Pancreas (tissue), 10 donors: ENCODE measurements at regions not wholly inside any gene's neighbourhood (a gene's known extent, or its start where the extent isn't known, plus 50 kb on each side); places are given as distances from the start of the nearest gene placed in this dataset.

Source experiments
- ATAC-seq, 4 donors: fragments of 200-7000 bp; cut with Tn5 transposase; one replicate each; pipeline versions ENCODE4 v1.8.0 to v1.9.1; 2020; ENCODE audit warnings: mild to moderate bottlenecking in 4 of 4, moderate library complexity in 4 of 4
- DNase-seq, 6 donors: peaks; one replicate each; pipeline ENCODE4 v3.0.0-alpha.2; 2020
- FAIRE-seq: peaks from 2 replicates; lab custom pipeline; 2012; peaks lifted over from hg19 to GRCh38; lab: Jason Lieb, UNC
- H3K27ac ChIP-seq, 4 donors: fragments of 200-600 bp; sonication (generic); 1 replicate in 3 of 4; 2 replicates in 1 of 4; pipeline versions ENCODE4 v1.5.0 to v1.8.0; 2020
- H3K27me3 ChIP-seq, 4 donors: fragments of 200-600 bp; one replicate each; pipeline ENCODE4 v1.8.0; 2021
- H3K36me3 ChIP-seq, 3 donors: fragments of 200-600 bp; sonication (generic) in 1 of 3; one replicate each; pipeline versions ENCODE4 v1.5.0 to v1.8.0; 2020 to 2021
- H3K4me1 ChIP-seq, 3 donors: fragments of 200-600 bp; one replicate each; pipeline ENCODE4 v1.8.0; 2021
- H3K4me3 ChIP-seq, 4 donors: fragments of 200-600 bp; sonication (generic) in 2 of 4; one replicate each; pipeline versions ENCODE4 v1.5.0 to v1.8.0; 2020 to 2021
- H3K9me3 ChIP-seq, 4 donors: fragments of 200-600 bp; one replicate each; pipeline ENCODE4 v1.8.0; 2021
- WGBS, 2 donors: extraction: QIAGEN DNeasy Blood & Tissue Kit; methylation state at CpG; one replicate each; pipeline ENCODE4 v1.1.7; 2013; 5-methylcytosine and 5-hydroxymethylcytosine counted together
- intact Hi-C, 3 donors: fragments of 100-400 bp; cut with DNase I; formaldehyde crosslinking; loops; one replicate each; pipeline versions ENCODE4 v1.11.1 to v1.14.2; 2022
- TF ChIP-seq, protein P1 (sequence below), 4 donors: fragments of 200-600 bp; sonication (generic) in 3 of 4; IDR thresholded peaks; one replicate each; pipeline versions ENCODE4 v1.5.0 to v1.8.0; 2021; ENCODE audit warnings: antibody characterized with exemption in 4 of 4
- donor health status: healthy with polysubstance abuse.
- donor health status: DM: no; HTN: no; CAD: no; lungs with moderate emphysema.
- donor health status: DM: no; HTN: no; CAD: no.
- donor health status: control.
- donor health status: control.
- donor health status: Bipolar disorder and iron deficiency.
- donor health status: DM: yes; HTN: yes; CAD: no.
- donor health status: DM: no; HTN: no; CAD: no.
- donor health status: DM: no; HTN: no; CAD: no.
- donor health status: DM: yes; HTN: yes; CAD: no.

GRCh38 chr16:17866996-17867395, 396.2 kb upstream of the XYLT1 start:
- Histone ChIP-seq H3K27ac (no peak overlapping the region), H3K4me3 (no peak overlapping the region), H3K9me3 (no peaks in the 10 kb centered on the region), H3K27me3 (no peaks in the 10 kb centered on the region), H3K36me3 (no peaks in the 10 kb centered on the region), H3K4me1 (no peaks in the 10 kb centered on the region)
- FAIRE-seq (no peak), DNase-seq (no peak), ATAC-seq (no peak)
- WGBS, 2 donors: 60 to 74% methylated on average over 5 of the region's 5 CpGs
- intact Hi-C loops: no loop called here
- TF ChIP-seq, protein P1, sequence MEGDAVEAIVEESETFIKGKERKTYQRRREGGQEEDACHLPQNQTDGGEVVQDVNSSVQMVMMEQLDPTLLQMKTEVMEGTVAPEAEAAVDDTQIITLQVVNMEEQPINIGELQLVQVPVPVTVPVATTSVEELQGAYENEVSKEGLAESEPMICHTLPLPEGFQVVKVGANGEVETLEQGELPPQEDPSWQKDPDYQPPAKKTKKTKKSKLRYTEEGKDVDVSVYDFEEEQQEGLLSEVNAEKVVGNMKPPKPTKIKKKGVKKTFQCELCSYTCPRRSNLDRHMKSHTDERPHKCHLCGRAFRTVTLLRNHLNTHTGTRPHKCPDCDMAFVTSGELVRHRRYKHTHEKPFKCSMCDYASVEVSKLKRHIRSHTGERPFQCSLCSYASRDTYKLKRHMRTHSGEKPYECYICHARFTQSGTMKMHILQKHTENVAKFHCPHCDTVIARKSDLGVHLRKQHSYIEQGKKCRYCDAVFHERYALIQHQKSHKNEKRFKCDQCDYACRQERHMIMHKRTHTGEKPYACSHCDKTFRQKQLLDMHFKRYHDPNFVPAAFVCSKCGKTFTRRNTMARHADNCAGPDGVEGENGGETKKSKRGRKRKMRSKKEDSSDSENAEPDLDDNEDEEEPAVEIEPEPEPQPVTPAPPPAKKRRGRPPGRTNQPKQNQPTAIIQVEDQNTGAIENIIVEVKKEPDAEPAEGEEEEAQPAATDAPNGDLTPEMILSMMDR (IDR thresholded peaks at IDR 0.05): no peak

DNA sequence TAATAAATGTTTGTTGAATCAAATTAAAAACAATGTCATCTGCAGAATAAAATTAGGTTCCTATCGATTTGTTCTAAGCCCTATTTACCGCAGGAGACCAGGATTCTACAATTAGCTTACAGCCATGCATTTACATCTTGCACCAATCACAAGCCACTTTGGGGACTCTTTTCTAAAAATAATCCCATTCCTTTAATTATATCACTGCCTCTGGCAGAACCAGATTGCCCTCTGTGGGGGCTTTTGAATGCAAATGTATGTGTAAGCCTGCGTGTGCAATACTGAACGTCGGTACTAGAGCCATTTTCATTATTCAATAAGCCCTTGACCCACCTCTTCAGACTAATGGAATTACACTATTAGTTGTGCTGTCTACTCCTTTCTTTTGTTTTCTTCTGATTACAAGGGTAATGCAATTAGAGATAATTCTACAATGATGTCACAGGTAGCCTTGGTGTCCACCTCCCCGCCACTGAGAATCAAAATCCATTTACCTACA, 391.3 kb upstream of the XYLT1 start:
- WGBS, 2 donors: 74 to 85% methylated on average over 6 of the region's 6 CpGs
- intact Hi-C loops: no loop called here
- H3K27ac ChIP-seq: no peak overlapping the region
- no peak overlapping the region for H3K4me3 ChIP-seq
- ATAC-seq: no peak
- TF ChIP-seq, protein P1 (IDR thresholded peaks at IDR 0.05): no peak
- H3K9me3 ChIP-seq: no peaks in the 10 kb centered on the region
- no peak for FAIRE-seq
- no peak for DNase-seq
- no peaks in the 10 kb centered on the region for H3K27me3 ChIP-seq
- no peaks in the 10 kb centered on the region for H3K4me1 ChIP-seq
- H3K36me3 ChIP-seq: no peaks in the 10 kb centered on the region

GRCh38 chr16:17858061-17858460, 387.3 kb upstream of the XYLT1 start:
- intact Hi-C loops: no loop called here
- TF ChIP-seq, protein P1 (IDR thresholded peaks at IDR 0.05): no peak
- H3K9me3 ChIP-seq: no peaks in the 10 kb centered on the region
- H3K27me3 ChIP-seq: peaks cover 0 to 7% (median 0%) of the 10 kb centered on the region in 4 donors
- DNase-seq: no peak
- no peak overlapping the region for H3K27ac ChIP-seq
- H3K4me3 ChIP-seq: no peak overlapping the region
- H3K4me1 ChIP-seq: no peaks in the 10 kb centered on the region
- H3K36me3 ChIP-seq: no peaks in the 10 kb centered on the region
- 16 to 27% methylated on average over 10 of the region's 10 CpGs for WGBS, 2 donors
- no peak for FAIRE-seq
- no peak for ATAC-seq

GRCh38 chr16:17853958-17854357, 383.2 kb upstream of the XYLT1 start:
- TF ChIP-seq, protein P1 (IDR thresholded peaks at IDR 0.05): no peak
- FAIRE-seq: no peak
- 62 to 72% methylated on average over 5 of the region's 5 CpGs for WGBS, 2 donors
- ATAC-seq: no peak
- Histone ChIP-seq H3K27me3 (peaks cover 0 to 7% (median 0%) of the 10 kb centered on the region in 4 donors), H3K27ac (no peak overlapping the region), H3K36me3 (no peaks in the 10 kb centered on the region), H3K4me3 (no peak overlapping the region), H3K9me3 (no peaks in the 10 kb centered on the region), H3K4me1 (no peaks in the 10 kb centered on the region)
- DNase-seq: no peak
- intact Hi-C loops: no loop called here

DNA sequence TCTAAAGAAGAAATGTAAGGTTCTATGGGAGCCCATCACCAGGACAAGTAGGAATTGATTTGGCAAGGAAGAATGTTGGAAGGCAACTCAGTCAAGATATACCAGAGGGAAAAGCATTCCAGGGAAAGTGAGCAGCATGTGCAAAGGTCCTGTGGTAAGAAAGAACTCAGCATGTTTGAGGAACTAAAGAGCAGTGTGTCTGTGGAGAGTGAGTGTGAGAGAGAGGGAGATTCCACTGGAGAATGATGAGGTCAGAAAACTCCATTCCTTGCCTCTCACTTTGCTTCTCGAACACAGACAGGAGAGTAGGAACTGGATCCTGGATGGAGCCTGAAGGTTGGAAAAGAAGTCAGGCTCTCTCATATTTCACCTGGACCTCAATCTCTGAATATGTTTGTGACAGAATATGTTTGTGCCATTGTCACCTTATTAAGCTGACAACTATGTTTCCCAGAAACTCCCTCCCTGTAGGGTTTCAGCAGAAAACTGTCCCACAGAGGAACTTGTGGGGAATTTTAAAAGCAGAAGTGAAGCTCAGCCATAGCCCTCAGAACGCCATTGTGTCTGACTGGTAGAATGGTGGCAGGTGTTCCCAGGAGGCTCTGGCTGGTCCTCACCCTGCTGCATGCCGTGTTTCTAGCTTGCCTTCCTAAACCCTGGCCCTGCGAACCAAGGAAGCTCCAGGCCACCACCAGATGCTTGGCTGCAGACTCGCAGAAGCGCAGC, 382.4 kb upstream of the XYLT1 start:
- Histone ChIP-seq H3K27me3 (peaks cover 0 to 7% (median 0%) of the 10 kb centered on the region in 4 donors), H3K4me3 (no peak overlapping the region), H3K9me3 (no peaks in the 10 kb centered on the region), H3K36me3 (no peaks in the 10 kb centered on the region), H3K4me1 (no peaks in the 10 kb centered on the region), H3K27ac (no peak overlapping the region)
- DNase-seq (no peak), ATAC-seq (no peak), FAIRE-seq (no peak)
- WGBS, 2 donors: 67 to 75% methylated on average over 6 of the region's 6 CpGs
- intact Hi-C loops: no loop called here
- TF ChIP-seq, protein P1 (IDR thresholded peaks at IDR 0.05): no peak
